Uterus (tissue), 2 donors: ENCODE measurements at regions not wholly inside any gene's neighbourhood (a gene's known extent, or its start where the extent isn't known, plus 50 kb on each side); places are given as distances from the start of the nearest gene placed in this dataset.

Experiments
- POLR2A ChIP-seq, 2 donors: fragments of 450-650 bp; IDR thresholded peaks; one replicate each; pipeline ENCODE4 v1.6.1; 2016; ENCODE audit warnings: antibody characterized with exemption in 2 of 2, mild to moderate bottlenecking in 1 of 2, moderate library complexity in 1 of 2
- TF ChIP-seq, protein P1 (sequence below), 4 experiments: fragments of 200-600 bp in 2 of 4; fragments of 450-650 bp in 2 of 4; sonication (generic) in 2 of 4; IDR thresholded peaks; one replicate each; pipeline ENCODE4 v1.5.1; 2016 to 2019; ENCODE audit warnings: antibody characterized with exemption in 4 of 4, mild to moderate bottlenecking in 2 of 4, moderate library complexity in 1 of 4

DNA sequence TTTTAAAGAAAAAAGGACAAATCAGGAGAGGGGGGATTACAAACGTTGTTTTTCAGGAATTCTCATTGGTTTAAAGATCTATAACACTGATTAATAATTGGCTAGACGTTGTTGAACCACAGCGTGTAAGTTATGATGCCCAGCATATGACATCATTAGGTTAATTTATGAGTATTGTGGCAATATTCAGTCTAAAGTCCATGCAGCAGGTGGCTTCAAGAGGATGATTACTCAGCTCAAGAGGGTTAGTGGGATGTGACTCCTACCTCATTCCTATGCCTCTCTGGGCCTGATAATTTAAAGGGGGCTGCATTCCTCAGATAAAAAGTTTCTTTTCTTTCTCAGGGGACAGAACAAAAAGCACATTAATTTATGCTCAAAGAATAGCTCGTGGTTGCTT, 1309.0 kb downstream of the EPHA7 start:
- TF ChIP-seq, protein P1, sequence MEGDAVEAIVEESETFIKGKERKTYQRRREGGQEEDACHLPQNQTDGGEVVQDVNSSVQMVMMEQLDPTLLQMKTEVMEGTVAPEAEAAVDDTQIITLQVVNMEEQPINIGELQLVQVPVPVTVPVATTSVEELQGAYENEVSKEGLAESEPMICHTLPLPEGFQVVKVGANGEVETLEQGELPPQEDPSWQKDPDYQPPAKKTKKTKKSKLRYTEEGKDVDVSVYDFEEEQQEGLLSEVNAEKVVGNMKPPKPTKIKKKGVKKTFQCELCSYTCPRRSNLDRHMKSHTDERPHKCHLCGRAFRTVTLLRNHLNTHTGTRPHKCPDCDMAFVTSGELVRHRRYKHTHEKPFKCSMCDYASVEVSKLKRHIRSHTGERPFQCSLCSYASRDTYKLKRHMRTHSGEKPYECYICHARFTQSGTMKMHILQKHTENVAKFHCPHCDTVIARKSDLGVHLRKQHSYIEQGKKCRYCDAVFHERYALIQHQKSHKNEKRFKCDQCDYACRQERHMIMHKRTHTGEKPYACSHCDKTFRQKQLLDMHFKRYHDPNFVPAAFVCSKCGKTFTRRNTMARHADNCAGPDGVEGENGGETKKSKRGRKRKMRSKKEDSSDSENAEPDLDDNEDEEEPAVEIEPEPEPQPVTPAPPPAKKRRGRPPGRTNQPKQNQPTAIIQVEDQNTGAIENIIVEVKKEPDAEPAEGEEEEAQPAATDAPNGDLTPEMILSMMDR (IDR thresholded peaks at IDR 0.05), result no peak
- TF ChIP-seq POLR2A (IDR thresholded peaks at IDR 0.05), result no peak
